HG03565 (cell line): ENCODE measurements at regions not wholly inside any gene's neighbourhood (a gene's known extent, or its start where the extent isn't known, plus 50 kb on each side); places are given as distances from the start of the nearest gene placed in this dataset.
"Not testable (repeated sequence)": the region's sequence is repeated elsewhere in the genome, so short reads cannot be mapped to it uniquely, and the experiment has no call there.

Experiments
- ATAC-seq: cut with Tn5 transposase; IDR thresholded peaks from one replicate; pipeline ENCODE4 v1.9.1; 2021; ENCODE audit warnings: mild to moderate bottlenecking, moderate library complexity; ENCODE audit not compliant: unreplicated experiment

DNA sequence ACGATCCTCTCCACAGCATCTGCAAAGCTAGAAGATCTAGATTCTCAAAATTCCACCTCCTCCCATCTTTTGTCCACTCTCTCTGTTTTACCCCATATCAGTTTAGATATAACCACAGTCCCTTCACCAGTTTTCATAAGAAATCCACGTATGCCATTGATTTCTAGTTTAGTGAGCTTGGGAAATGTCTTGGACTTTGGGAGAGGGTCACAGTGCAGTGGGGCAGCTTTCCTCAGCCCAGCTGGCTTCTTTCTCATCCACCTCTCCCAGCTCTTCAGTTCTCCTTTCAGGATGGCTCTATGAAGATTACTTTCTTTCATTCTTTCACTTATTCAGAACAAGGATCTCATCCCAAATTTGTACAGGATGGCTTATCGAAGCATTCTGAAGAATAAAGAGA, 203.9 kb upstream of the ADCY2 start:
- ATAC-seq = no peak

DNA sequence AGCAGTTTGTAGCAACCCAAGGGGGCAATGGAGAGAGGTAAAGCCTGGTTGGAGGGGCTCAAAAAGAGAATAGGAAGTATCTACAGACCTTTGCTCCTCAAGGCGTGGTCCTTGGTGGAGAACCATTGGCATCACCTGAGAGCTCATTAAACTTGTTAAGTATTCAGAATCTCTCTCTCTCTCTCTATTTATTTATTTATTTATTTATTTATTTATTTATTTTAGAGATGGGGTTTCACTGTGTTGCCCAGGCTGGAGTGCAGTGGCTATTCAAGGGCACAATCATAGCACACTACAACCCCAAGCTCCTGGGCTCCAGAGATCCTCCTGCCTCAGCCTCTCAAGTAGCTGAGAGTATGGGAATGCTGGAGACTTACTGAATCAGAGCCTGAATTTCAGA, 193.1 kb upstream of the ADCY2 start:
- no peak for ATAC-seq

DNA sequence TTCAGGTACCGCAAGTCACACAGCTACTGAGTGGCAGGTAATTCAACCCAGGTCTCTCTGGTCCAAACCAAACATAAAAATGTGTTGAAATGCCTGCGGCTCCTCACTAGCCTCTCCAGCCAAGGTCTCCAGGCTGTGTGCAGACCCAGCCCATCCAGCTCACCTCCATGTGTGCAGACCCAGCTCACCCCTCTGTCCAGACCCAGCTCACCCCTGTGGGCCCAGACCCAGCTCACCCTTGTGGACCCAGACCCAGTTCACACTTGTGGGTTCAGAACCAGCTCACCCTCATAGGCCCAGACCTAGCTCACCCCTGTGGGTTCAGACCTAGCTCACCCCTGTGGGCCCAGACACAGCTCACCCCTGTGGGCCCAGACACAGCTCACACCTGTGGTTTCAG, 188.0 kb upstream of the ADCY2 start:
- no peak for ATAC-seq

DNA sequence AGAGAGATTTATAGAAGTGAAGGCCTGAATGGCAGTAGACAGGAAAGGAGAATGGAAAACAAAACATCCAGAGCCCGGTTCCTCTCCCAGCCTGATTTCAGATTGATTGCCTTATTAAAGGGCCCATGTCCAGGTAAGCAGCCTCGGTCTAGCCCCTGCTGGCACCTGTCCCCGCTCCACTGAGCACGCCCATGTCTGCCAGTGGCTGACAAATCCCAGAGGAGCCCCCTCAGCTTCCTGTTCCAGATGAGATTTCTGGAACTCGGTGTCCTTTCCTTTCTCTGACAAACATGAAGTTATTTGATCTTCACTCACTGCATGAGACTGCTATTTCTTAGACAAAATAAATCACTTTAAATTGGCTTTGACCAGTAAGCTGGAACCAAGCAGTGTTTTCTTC, 187.0 kb upstream of the ADCY2 start:
- no peak for ATAC-seq

DNA sequence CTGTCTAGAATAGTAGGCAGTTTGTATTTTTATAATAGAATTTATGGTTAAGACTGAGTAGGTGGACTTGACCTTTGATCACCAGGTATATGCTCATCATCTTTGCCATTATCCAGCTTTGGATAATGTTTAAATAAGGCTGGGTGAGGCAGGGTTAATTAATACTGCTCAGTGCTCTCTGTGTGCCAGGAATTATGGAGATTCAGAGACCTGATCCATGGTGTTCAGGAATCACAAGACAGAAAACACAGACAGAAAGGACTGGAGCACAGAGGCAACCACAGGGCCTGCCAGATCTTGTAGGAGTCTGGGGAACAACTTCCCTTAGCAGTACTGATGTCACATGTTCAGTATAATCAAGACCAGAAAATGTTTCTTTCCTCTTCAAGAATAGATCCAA, 186.3 kb upstream of the ADCY2 start:
- no peak for ATAC-seq

DNA sequence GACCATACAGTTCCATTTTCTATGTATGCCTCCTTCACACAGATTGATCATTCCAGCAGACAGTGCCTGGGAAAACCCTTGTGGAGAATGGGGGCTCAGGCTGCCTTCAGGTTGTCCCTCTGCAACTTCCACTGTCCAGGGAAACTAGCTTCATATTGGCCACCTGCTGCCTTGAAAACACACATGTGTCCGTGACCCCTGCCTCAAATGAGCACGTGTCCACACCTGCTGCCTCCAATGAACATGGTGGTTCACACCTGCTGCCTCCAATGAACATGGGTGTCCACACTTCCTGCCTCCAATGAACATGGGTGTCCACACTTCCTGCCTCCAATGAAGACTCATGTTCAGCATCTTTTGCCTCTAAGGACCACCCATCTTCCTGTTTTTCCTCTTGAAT, 185.4 kb upstream of the ADCY2 start:
- no peak for ATAC-seq

DNA sequence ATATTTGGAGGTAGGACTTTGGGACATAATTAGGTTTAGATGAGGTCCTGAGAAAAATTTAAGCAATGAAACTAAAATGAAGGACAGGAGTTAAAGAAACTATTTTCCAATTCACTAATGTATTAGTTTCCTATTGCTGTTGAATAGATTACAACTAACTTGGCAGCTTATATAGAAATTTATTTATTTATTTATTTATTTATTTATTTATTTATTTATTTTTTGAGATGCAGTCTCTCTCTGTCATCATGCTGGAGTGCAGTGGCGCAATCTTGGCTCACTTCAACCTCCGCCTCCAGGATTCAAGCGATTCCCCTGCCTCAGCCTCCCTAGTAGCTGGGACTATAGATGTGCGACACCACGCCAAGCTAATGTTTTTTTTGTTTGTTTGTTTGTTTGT, 182.4 kb upstream of the ADCY2 start:
- no peak for ATAC-seq

DNA sequence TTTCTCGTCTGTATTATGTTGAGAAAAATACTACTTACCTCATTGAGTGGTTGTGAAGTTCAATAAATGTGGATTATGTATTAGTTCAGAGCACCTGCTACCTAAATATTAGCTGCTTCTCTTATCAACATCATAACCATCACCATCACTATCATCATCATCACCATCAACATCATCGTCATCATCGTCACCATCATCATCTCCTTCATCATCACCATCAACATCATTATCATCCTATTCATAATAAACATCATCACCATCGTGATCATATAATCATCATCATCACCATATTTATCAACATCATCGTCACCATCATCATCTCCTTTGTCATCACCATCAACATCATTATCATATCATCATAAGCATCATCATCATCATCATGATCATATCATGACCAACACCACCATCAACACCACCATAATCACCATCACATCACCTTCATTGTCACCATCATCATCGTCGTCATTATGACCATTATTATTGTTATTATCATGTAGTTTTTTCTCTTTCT, 181.0 kb upstream of the ADCY2 start:
- no peak for ATAC-seq

DNA sequence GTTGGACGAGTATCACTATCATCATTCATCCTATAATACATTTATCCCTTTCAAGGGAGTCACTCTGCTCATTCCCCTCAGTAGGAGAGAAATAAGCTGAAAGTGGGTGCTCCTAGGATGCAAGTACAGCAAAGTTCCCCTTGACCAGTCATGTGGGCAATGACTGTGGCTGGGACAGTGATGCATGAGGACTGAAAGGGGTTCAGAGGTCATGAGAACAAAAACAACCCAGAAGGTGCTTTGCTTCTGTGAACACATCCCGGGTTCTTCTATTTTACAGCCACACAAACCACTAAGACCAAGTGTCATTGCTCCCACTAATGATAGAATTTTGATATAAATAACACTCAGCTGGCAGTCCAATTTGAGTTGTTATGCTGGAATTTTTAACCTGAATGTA, 177.8 kb upstream of the ADCY2 start:
- ATAC-seq = no peak

DNA sequence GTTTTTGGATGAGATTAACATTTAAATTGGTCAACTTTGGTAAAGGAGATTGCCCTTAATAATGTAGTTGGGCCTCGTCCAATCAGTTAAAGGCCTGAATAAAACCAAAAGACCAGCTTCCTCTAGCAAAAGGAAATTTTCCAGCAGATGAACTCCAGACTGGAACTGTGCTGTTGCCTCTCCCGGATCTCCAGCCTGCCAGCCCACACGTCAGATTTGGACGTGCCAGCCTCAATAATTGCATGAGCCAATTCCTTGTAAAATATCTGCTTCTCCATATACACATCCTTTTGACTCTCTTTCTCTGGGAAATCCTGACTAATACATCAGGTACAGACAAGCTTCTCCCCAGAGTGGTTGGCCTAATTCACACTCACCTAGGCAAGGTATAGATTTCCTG, 175.8 kb upstream of the ADCY2 start:
- ATAC-seq = no peak

DNA sequence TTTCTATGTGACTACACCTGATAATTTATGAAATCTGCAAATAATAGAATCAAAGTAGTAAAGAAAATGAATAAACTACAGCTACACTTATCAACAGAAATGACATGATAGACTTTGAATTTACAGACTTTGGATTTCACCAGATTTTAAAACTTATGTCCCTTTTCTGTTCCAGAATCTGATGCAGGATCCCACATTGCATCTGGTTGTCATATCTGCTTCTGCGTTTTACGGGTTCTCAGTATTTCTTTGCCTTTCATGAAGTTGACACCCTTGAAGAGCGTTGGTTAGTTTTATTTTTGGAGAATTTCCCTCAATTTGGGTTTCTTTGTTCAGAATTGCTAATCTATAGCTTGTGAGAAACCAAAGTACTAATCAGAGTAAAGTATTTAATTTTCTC, 174.9 kb upstream of the ADCY2 start:
- no peak for ATAC-seq

DNA sequence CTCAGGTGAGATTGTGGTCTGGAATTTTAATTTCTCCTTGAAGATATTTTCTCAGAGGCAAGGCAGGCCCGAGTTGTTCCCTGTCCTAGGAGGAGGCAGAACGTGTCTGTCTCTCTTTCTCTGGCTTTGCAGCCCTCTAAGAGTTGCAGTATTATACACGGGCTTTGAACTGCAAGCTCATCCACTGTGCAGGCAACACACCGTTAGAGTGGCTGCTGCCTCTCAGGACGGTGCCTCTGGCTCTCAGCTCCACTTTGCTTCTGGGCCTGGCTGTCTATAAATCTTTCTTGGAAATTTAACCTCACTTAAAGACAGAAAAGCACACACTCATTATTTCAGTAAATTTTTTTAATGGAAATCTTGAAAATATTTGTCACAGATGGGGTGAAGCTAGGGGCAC, 170.1 kb upstream of the ADCY2 start:
- ATAC-seq = no peak

DNA sequence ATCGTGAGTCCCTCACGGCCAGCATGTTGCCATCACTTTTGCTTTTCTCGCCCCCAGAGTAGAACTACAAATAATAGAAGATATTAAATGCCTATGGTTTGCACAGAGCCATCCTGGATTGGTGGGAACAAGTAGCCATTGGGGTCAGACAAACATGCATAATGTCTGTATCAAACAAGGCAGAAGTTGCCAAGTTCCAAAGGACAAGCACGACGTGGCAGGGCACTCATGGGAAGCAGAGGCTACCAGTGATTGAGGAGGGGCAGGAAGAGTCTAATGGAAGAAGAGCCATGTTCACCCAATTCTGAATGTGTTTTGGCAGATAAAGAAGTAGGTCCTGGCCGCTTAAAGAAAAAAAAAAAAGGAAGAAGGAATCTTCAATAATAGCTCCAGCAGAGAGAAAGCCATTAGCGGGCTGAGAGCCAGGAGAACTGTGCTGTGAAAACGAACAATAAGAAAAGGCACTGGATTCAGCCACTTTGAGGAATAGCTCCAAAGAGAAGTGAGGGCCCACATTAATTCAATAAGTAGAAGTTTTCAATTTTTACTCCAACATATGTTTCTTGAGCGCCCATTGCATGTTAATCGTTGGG, 153.7 kb upstream of the ADCY2 start:
- ATAC-seq = no peak

DNA sequence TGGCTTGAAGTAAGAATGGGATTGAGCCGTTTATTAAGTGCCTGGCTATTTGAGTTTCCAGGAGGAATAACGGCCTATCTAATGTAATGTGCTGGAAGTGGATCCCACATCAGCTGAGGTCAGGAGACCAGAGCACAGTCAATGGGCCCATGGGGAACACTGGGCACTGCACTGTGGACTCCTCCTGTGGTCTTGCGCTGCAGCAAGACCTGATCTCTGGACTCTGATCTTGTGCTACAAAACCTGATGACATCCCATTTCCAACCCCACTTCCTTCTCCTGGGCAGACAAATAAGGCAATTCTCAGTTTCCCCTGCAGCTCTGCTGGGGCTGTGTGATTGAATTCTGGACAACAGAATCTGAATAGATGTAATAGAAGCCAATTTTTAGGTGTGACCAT, 151.7 kb upstream of the ADCY2 start:
- no peak for ATAC-seq

DNA sequence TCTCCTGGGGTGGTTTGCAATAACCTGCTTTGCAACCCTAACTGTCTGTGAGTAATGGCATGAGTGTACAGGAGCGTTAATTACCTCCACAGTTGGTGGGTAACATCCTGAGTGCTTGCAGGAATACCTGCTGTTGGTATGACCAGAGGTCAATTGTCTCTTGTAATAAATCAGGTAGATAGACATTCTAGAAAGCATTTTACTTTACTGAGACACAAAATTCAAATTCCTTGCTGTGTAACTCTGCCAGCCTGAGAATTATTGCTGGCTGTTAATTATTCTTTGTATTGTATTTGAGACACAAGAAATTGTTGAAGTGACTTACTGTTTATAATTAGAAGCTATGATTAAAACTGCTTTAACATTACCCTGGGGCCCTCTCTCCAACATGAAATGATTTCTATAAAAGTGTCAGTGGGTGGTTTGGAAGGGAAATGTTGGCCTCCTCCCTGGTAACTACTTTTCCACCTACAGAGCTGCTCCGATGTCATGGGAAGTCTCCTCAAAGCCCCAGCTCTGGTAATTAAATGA, 150.8 kb upstream of the ADCY2 start:
- no peak for ATAC-seq

DNA sequence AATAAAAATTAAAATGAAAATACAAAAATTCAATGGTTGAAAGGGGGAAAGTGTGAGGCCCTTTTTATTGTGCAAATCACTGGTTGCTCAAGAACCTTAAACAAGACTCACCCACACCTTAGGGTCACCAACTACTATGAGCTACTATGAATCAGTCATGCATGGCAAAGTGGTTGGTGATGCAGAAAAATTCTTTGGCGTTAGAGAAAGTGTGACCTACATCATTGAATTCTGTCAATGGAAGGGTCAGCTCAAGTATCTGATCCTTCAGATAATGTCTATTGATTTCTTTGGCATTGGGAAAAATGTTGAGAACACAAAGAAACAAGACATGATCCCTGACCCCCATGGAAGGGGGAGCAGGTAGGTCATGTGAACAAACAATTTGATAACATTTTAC, 149.7 kb upstream of the ADCY2 start:
- ATAC-seq = no peak

DNA sequence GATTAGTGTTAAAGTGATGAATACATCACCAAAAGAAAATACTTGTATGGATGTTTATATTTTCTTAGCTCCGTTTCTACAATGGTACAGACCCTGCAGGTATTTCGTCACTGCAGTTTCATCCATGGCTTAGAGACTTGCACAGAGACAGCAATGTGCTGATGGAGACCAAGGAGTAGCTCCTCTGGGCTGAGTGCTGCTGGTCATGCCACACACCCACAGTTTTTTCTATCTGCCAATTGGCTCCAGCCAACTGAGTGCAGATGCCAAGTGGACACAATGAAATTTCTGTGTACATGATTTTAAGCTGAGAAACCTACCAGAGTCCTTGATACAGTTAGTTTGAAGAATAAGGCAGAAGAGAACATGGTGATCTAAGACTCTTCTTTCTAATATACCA, 145.9 kb upstream of the ADCY2 start:
- no peak for ATAC-seq

DNA sequence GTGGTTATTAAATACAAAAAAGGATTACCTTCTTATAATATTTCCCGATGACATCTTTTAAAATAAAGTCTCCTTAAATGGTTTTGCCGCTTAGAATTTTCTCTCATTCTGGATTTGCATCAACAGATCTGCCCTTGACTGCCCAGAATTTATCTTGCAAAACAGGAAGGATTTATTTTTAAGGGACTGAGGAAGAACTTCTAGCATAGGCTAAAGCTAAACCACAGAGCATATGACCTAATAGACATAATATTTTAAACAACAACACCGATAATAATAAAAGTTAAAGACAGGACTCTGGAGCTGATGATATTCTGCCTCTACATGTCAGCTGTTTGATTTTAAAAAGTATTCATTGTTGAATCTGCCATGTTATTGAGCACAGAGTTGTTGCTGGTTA, 145.3 kb upstream of the ADCY2 start:
- ATAC-seq = no peak

DNA sequence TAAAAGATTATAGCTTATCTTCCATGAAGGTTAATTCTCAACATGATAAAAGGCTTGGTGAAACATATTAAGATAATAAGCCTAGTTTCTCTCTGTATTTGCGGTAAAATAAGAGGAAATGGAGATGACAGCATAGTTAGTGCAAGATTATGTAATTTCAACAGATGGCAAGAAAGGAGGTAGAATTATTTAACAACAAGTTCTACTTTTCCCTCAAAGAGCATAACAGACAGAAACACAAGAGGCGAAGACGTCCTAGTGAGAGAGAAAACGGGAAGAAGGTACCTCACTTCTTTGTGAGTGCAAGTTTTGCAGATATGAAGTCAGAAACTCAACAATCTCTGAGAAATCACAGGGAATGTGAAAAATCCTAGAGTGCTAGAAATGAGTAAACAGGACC, 144.8 kb upstream of the ADCY2 start:
- no peak for ATAC-seq

DNA sequence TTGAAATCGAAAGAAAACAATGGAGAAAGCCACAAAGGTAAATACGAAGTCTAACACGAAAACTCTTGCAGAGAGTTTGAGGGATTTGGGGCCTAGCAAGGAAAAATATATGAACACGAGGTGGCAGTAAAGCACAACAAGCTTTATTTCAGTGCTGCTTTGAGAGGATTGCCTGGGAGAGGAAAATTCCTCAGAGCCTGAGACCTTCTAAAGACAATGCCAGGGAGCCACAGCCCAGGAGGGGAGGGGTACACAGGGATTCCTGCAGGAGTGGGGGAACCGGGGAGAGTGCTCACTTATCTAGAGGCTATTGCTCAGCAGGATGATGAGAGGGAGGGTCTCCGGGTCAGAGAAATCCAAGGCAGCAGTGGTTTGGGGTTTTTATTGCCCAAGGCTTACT, 134.9 kb upstream of the ADCY2 start:
- no peak for ATAC-seq

DNA sequence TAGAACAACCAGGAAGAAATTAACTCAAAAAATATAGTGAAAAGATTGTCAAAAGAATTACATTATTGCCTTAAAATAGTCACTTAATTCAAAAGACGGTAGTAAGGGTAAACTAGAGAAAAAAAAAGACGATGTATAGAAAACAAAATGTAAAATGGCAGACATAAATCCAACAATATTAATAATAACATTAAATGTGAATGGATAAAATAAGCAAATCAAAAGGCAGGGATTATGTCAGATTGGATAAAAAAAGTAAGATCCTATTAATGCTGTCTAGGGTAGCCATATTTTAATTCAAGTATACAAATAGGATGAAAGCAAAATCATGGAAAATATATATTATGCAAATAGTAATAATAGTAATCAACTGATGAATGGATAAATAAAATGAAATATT, 134.0 kb upstream of the ADCY2 start:
- ATAC-seq = no peak

DNA sequence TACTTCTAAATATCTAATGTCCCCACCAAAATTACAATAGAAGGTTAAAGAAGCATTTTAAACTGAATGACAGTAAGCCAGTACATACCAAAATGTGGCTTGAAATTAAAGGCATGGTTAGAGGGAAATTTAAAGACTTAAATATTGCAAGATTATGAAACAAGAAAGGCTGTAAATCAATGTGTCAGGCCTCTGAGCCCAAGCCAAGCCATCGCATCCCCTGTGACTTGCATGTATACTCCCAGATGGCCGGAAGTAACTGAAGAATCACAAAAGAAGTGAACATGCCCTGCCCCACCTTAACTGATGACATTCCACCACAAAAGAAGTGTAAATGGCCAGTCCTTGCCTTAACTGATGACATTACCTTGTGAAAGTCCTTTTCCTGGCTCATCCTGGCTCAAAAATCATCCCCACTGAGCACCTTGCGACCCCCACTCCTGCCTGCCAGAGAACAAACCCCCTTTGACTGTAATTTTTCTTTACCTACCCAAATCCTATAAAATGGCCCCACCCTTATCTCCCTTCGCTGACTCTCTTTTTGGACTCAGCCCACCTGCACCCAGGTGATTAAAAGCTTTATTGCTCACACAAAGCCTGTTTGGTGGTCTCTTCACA, 132.4 kb upstream of the ADCY2 start:
- ATAC-seq = not testable (repeated sequence)

DNA sequence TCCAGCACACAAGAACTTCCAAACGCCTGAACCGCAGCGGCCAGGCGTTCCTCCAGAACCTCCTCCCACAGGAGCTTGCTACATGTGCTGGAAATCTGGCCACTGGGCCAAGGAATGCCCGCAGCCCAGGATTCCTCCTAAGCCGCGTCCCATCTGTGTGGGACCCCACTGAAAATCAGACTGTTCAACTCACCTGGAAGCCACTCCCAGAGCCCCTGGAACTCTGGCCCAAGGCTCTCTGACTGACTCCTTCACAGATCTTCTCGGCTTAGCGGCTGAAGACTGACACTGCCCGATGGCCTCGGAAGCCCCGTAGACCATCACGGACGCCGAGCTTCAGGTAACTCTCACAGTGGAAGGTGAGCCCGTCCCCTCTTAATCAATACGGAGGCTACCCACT, 130.2 kb upstream of the ADCY2 start:
- ATAC-seq = not testable (repeated sequence)
